Activated gamma-delta T cell (primary cell): ENCODE measurements at regions not wholly inside any gene's neighbourhood (a gene's known extent, or its start where the extent isn't known, plus 50 kb on each side); places are given as distances from the start of the nearest gene placed in this dataset.
"Not testable (repeated sequence)": the region's sequence is repeated elsewhere in the genome, so short reads cannot be mapped to it uniquely, and the experiment has no call there.

Source experiments
- DNase-seq: peaks from one replicate; lab custom pipeline; 2025; lab: John Stamatoyannopoulos, UW

- DNase-seq, result no peak
Measured at GRCh38 chr5:68115584-68115983, 100.0 kb upstream of the PIK3R1 start.

- no peak for DNase-seq
Measured at GRCh38 chr5:68114378-68115040, 101.0 kb upstream of the PIK3R1 start.

GRCh38 chr5:68112658-68113057 is 102.9 kb upstream of the PIK3R1 start:
- DNase-seq, result no peak

- no peak for DNase-seq
Measured at GRCh38 chr5:68110894-68111293, 104.7 kb upstream of the PIK3R1 start.

GRCh38 chr5:68110264-68110663 is 105.3 kb upstream of the PIK3R1 start:
- DNase-seq, result no peak

GRCh38 chr5:68104217-68104616 is 111.3 kb upstream of the PIK3R1 start:
- not testable (repeated sequence) for DNase-seq

GRCh38 chr5:68103297-68103696 is 112.3 kb upstream of the PIK3R1 start:
- DNase-seq, result not testable (repeated sequence)

- no peak for DNase-seq
Measured at GRCh38 chr5:68099327-68099726, 116.2 kb upstream of the PIK3R1 start.

GRCh38 chr5:68093455-68094159 is 121.9 kb upstream of the PIK3R1 start:
- no peak for DNase-seq

GRCh38 chr5:68088302-68088701 is 127.3 kb upstream of the PIK3R1 start:
- DNase-seq, result no peak

GRCh38 chr5:68087866-68088265 is 127.7 kb upstream of the PIK3R1 start:
- no peak for DNase-seq

- DNase-seq, result no peak
Measured at GRCh38 chr5:68086857-68087256, 128.7 kb upstream of the PIK3R1 start.

GRCh38 chr5:68086439-68086838 is 129.1 kb upstream of the PIK3R1 start:
- no peak for DNase-seq

- no peak for DNase-seq
Measured at GRCh38 chr5:68084396-68084795, 131.2 kb upstream of the PIK3R1 start.

GRCh38 chr5:68080282-68081050 is 135.1 kb upstream of the PIK3R1 start:
- DNase-seq, result no peak

- DNase-seq, result no peak
Measured at GRCh38 chr5:68077349-68077894, 138.1 kb upstream of the PIK3R1 start.

- DNase-seq, result no peak
Measured at GRCh38 chr5:68074633-68075032, 140.9 kb upstream of the PIK3R1 start.

- DNase-seq, result no peak
Measured at GRCh38 chr5:68074048-68074632, 141.4 kb upstream of the PIK3R1 start.

GRCh38 chr5:68071736-68072135 is 143.8 kb upstream of the PIK3R1 start:
- no peak for DNase-seq

GRCh38 chr5:68071282-68071632 is 144.3 kb upstream of the PIK3R1 start:
- DNase-seq, result no peak

GRCh38 chr5:68070591-68071281 is 144.8 kb upstream of the PIK3R1 start:
- no peak for DNase-seq
